ENCODE measurements at regions not wholly inside any gene's neighbourhood (a gene's known extent, or its start where the extent isn't known, plus 50 kb on each side); places are given as distances from the start of the nearest gene placed in this dataset.

GRCh38 chr3:118772036-118772435, 262.6 kb downstream of the IGSF11 start:
- TF ChIP-seq EZH2 (IDR thresholded peaks at IDR 0.05; ENCODE audit: insufficient read depth, low read length) = no peak
- no peak for TF ChIP-seq CTCF (IDR thresholded peaks at IDR 0.05; ENCODE audit: insufficient read depth, low read depth, low read length)

All from astrocyte (in vitro differentiated cells and primary cell).